ENCODE measurements at regions not wholly inside any gene's neighbourhood (a gene's known extent, or its start where the extent isn't known, plus 50 kb on each side); places are given as distances from the start of the nearest gene placed in this dataset.

- no peaks in the 10 kb centered on the region for H3K27me3 ChIP-seq (replicated peaks; ENCODE audit: control insufficient read depth, insufficient read depth, low read length)
- no peaks in the 10 kb centered on the region for H3K36me3 ChIP-seq (ENCODE audit: control insufficient read depth, insufficient read depth, low read length)
- H3K4me3 ChIP-seq (replicated peaks; ENCODE audit: low read depth, low read length) = no peak overlapping the region
- no peak for TF ChIP-seq CTCF (IDR thresholded peaks at IDR 0.05; ENCODE audit: insufficient read depth, low read length, poor library complexity, severe bottlenecking)
- no peak for DNase-seq (ENCODE audit: extremely low read depth, insufficient read length)
Measured at GRCh38 chr18:38602341-38602740, 1036.7 kb upstream of the CELF4 start.

DNA sequence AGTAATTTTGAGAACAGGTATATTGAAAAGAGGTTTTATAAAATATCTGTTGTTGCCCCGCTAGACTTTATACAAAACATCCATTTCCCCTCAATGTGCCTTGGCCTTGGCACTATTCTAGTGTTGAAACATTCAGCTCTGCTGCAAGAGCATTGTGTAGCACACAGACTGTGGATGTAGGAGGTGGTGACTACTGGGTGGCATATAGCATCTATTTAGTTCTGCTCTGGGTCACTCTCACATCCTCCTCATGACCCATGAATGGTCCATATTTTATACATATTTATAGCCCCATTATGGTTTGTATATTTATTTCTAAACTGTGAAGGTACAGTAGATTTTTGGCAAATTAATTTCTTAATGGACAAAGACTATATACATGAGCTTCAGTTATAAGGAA lies 1022.0 kb upstream of the CELF4 start:
- DNase-seq (ENCODE audit: extremely low read depth, insufficient read length) = no peak
- Histone ChIP-seq H3K27me3 (replicated peaks; ENCODE audit: control insufficient read depth, insufficient read depth, low read length) (no peaks in the 10 kb centered on the region), H3K4me3 (replicated peaks; ENCODE audit: low read depth, low read length) (no peak overlapping the region), H3K36me3 (ENCODE audit: control insufficient read depth, insufficient read depth, low read length) (no peaks in the 10 kb centered on the region)
- TF ChIP-seq CTCF (IDR thresholded peaks at IDR 0.05; ENCODE audit: insufficient read depth, low read length, poor library complexity, severe bottlenecking) = no peak

DNA sequence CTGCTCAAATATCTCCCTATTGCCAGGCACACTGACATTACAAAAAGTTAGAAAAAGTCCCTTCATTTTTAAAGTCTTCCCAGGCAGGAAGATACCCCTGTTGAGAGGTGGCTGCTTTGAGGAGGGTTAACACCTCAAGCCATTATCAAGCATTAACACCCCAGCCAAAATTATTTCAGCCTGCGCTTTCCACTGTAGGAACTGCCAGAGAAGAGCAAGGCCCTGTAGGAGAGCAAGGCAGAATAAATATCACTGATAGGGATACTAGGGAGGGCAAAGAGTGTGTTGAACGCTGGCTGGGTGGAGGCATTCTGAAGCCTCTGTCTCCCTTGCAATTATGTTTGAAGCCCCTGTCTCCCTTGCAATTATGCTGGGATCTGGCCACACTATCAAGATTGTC lies 1020.7 kb upstream of the CELF4 start:
- no peak for DNase-seq (ENCODE audit: extremely low read depth, insufficient read length)
- Histone ChIP-seq H3K4me3 (replicated peaks; ENCODE audit: low read depth, low read length) (no peak overlapping the region), H3K27me3 (replicated peaks; ENCODE audit: control insufficient read depth, insufficient read depth, low read length) (no peaks in the 10 kb centered on the region), H3K36me3 (ENCODE audit: control insufficient read depth, insufficient read depth, low read length) (no peaks in the 10 kb centered on the region)
- TF ChIP-seq CTCF (IDR thresholded peaks at IDR 0.05; ENCODE audit: insufficient read depth, low read length, poor library complexity, severe bottlenecking) = no peak

GRCh38 chr18:38579764-38580163 lies 1014.2 kb upstream of the CELF4 start:
- no peak for DNase-seq (ENCODE audit: extremely low read depth, insufficient read length)
- no peak overlapping the region for H3K4me3 ChIP-seq (replicated peaks; ENCODE audit: low read depth, low read length)
- no peaks in the 10 kb centered on the region for H3K36me3 ChIP-seq (ENCODE audit: control insufficient read depth, insufficient read depth, low read length)
- no peak for TF ChIP-seq CTCF (IDR thresholded peaks at IDR 0.05; ENCODE audit: insufficient read depth, low read length, poor library complexity, severe bottlenecking)
- H3K27me3 ChIP-seq (replicated peaks; ENCODE audit: control insufficient read depth, insufficient read depth, low read length) = no peaks in the 10 kb centered on the region

DNA sequence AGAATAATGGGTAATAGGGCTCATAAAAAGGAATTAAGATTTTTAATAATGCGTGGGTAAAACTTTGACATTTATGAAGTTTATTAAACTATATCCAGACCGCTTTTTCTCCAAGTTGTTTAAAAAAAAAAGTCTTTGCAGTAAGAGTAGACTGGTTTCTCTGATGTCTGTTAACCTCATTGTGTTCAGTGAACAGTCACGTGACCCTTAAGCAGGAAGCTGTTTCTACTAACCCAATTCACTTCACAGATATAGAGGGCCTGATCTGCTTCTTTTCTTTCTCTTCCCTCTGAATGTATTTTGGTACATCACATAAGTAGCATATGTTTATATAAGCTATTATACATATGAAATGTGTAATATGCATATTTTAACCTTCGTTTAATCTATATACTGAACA lies 1011.3 kb upstream of the CELF4 start:
- Histone ChIP-seq H3K27me3 (replicated peaks; ENCODE audit: control insufficient read depth, insufficient read depth, low read length) (no peaks in the 10 kb centered on the region), H3K4me3 (replicated peaks; ENCODE audit: low read depth, low read length) (no peak overlapping the region), H3K36me3 (ENCODE audit: control insufficient read depth, insufficient read depth, low read length) (no peaks in the 10 kb centered on the region)
- DNase-seq (ENCODE audit: extremely low read depth, insufficient read length) = no peak
- TF ChIP-seq CTCF (IDR thresholded peaks at IDR 0.05; ENCODE audit: insufficient read depth, low read length, poor library complexity, severe bottlenecking) = no peak

DNA sequence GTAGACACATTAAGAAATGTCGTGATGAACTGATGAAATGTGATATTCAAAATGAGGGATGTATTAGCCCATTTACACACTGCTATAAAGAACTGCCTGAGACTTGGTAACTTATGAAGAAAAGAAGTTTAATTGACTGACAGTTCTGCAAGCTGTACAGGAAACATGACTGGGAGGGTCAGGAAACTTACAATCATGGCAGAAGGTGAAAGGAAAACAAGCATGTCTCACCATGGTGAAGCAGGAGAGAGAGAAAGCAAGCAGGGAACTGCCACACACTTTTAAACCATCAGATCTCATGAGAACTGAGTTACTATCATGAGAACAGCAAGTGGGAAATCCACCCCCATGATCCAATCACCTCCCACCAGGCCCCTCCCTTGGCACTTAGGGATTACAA lies 1010.8 kb upstream of the CELF4 start:
- Histone ChIP-seq H3K27me3 (replicated peaks; ENCODE audit: control insufficient read depth, insufficient read depth, low read length) (no peaks in the 10 kb centered on the region), H3K4me3 (replicated peaks; ENCODE audit: low read depth, low read length) (no peak overlapping the region), H3K36me3 (ENCODE audit: control insufficient read depth, insufficient read depth, low read length) (no peaks in the 10 kb centered on the region)
- no peak for DNase-seq (ENCODE audit: extremely low read depth, insufficient read length)
- no peak for TF ChIP-seq CTCF (IDR thresholded peaks at IDR 0.05; ENCODE audit: insufficient read depth, low read length, poor library complexity, severe bottlenecking)

Measured in GM06990 (cell line).